ENCODE measurements at regions not wholly inside any gene's neighbourhood (a gene's known extent, or its start where the extent isn't known, plus 50 kb on each side); places are given as distances from the start of the nearest gene placed in this dataset.

GRCh38 chr3:194738254-194739093 is 52.8 kb downstream of the FAM43A start:
- no peak for DNase-seq (ENCODE audit: low read depth in 2 of 2)

GRCh38 chr3:194739498-194740284 is 54.0 kb downstream of the FAM43A start:
- no peak for DNase-seq (ENCODE audit: low read depth in 2 of 2)

GRCh38 chr3:194740859-194741491 is 55.3 kb downstream of the FAM43A start:
- DNase-seq (ENCODE audit: low read depth in 2 of 2) = no peak

- no peak for DNase-seq (ENCODE audit: low read depth in 2 of 2)
These were observed 56.2 kb downstream of the FAM43A start for GRCh38 chr3:194741916-194742315.

GRCh38 chr3:194744826-194745225 is 59.1 kb downstream of the FAM43A start:
- no peak for DNase-seq (ENCODE audit: low read depth in 2 of 2)

GRCh38 chr3:194745422-194746184 is 59.9 kb downstream of the FAM43A start:
- no peak for DNase-seq (ENCODE audit: low read depth in 2 of 2)

- no peak for DNase-seq (ENCODE audit: low read depth in 2 of 2)
These were observed 62.5 kb downstream of the FAM43A start for GRCh38 chr3:194748225-194748624.

- no peak for DNase-seq (ENCODE audit: low read depth in 2 of 2)
These were observed 64.2 kb downstream of the FAM43A start for GRCh38 chr3:194749631-194750490.

GRCh38 chr3:194750491-194750828 is 64.8 kb downstream of the FAM43A start:
- no peak for DNase-seq (ENCODE audit: low read depth in 2 of 2)

GRCh38 chr3:194755671-194756459 is 70.2 kb downstream of the FAM43A start:
- DNase-seq (ENCODE audit: low read depth in 2 of 2) = no peak

- DNase-seq (ENCODE audit: low read depth in 2 of 2) = no peak
These were observed 70.7 kb downstream of the FAM43A start for GRCh38 chr3:194756460-194756779.

- DNase-seq (ENCODE audit: low read depth in 2 of 2) = no peak
These were observed 71.2 kb downstream of the FAM43A start for GRCh38 chr3:194756791-194757325.

GRCh38 chr3:194757647-194758061 is 72.0 kb downstream of the FAM43A start:
- DNase-seq (ENCODE audit: low read depth in 2 of 2) = no peak

GRCh38 chr3:194758716-194759115 is 73.0 kb downstream of the FAM43A start:
- no peak for DNase-seq (ENCODE audit: low read depth in 2 of 2)

GRCh38 chr3:194760494-194761137 is 74.9 kb downstream of the FAM43A start:
- no peak for DNase-seq (ENCODE audit: low read depth in 2 of 2)

- no peak for DNase-seq (ENCODE audit: low read depth in 2 of 2)
These were observed 75.7 kb downstream of the FAM43A start for GRCh38 chr3:194761384-194761783.

GRCh38 chr3:194766845-194767244 is 81.2 kb downstream of the FAM43A start:
- no peak for DNase-seq (ENCODE audit: low read depth in 2 of 2)

- no peak for DNase-seq (ENCODE audit: low read depth in 2 of 2)
These were observed 81.9 kb downstream of the FAM43A start for GRCh38 chr3:194767446-194768207.

- no peak for DNase-seq (ENCODE audit: low read depth in 2 of 2)
These were observed 82.9 kb downstream of the FAM43A start for GRCh38 chr3:194768586-194768985.

Data from stimulated activated CD8-positive, alpha-beta memory T cell treated with anti-CD3 and anti-CD28 coated beads, Interleukin-2, amount 100 ng/mL, for 48 hours (primary cell).